NCI-H2171 treated with DMSO at 0.1 percent for 48 hours (cell line): ENCODE measurements at regions not wholly inside any gene's neighbourhood (a gene's known extent, or its start where the extent isn't known, plus 50 kb on each side); places are given as distances from the start of the nearest gene placed in this dataset.
"Not testable (repeated sequence)": the region's sequence is repeated elsewhere in the genome, so short reads cannot be mapped to it uniquely, and the experiment has no call there.

Source experiments
- DNase-seq: peaks from one replicate; lab custom pipeline; 2025; lab: John Stamatoyannopoulos, UW

DNA sequence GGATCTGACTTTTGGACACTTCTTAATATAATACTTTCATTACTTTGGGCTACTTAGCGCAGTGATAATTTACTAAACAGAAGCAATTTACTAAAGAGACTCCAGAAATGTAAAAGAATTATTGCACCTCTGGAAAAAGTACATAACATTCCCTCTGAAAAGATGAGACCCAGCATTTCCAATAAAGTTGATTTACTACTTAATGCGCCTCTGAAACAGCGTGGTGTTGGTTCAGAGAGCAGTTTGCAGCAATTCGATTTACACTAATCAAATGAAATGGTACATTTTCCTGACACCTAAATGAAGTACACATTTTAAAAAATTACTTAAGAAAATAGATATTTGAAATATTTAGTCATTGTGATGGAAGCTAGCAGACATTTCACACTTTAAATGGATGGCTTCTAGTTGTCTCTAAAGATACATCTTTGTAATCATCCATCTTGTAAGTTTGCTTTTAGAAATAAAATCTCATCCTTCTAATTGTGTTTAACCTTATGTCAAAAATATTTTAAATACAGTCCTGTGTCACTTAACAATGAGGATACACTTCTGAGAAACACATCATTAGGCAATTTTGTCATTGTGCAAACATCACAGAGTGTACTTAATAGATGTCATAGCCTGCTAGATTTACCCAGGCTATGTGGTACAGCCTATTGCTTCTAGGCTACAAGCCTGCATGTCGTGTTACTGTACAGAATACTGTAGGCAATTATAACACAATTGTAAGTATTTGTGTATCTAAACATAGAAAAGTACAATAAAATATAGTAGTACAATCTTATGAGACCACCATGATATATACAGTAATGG, 284.6 kb upstream of the UBE2E3 start:
- DNase-seq = no peak

DNA sequence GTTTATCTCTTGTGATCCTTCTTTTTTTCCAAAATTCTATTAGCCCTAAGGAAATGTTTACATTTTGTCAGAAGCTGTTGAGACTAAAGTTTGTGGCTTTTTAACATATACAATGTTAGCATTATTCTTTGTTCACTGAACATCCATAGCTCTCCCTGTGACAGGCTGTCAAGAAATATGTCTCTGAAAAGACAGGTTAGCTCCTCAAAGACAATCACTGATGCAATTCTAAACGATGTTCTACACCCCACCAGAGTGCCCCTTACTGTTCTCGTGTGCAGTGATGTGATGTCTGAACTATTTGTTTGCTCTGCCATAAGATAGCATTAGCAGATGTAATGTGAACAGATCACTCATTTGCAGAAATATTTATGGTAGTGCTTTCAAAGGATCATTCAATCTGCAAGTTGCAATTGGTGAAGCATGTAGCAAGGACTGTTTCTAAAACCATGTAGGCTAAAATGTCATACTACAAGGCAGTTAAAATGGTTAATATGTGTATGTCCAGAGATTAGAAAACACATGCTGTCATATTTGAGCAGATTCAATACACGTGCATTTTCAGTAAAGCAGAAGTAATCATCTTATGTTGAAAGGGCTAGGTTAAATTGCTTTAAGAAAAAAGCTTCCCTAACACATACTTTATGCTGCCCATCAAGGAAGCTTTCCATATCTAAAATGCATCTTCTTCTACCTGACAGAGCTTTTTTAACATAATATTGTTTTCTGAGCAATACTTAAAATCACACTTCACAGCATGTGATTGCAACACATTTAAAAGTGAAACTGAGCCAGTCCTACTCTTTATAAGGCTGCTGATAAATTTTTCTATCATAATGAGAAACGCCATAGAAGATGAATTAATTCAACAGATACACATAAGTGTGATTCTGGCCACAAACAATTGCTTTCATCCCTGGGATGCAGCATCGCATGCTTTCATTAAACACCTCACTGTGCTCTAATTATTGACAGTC, 285.7 kb upstream of the UBE2E3 start:
- peak; percentile 64 for DNase-seq

DNA sequence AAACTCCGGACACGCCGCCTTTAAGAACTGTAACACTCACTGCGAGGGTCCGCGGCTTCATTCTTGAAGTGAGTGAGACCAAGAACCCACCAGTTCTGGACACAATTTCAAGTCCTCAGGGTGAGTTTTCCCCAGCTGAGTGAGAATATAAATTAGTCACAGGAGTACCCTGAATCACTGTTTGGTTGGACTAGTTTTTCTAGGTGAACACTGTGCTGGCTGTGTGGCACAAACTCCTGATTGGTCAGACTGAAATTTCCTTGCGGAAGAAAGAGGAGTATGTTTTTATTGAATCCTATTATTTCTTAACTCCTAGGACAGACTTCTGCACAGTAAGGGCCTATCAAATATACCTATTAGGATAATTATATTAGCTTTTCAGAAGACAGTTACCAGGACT, 288.1 kb upstream of the UBE2E3 start:
- no peak for DNase-seq

DNA sequence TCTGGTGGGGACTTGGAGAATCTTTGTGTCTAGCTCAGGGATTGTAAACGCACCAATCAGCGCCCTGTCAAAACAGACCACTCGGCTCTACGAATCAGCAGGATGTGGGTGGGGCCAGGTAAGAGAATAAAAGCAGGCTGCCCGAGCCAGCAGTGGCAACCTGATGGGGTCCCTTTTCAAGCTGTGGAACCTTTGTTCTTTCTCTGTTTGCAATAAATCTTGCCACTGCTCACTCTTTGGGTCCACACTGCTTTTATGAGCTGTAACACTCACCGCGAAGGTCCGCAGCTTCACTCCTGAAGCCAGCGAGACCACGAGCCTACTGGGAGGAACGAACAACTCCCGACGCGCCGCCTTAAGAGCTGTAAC, 288.6 kb upstream of the UBE2E3 start:
- not testable (repeated sequence) for DNase-seq

DNA sequence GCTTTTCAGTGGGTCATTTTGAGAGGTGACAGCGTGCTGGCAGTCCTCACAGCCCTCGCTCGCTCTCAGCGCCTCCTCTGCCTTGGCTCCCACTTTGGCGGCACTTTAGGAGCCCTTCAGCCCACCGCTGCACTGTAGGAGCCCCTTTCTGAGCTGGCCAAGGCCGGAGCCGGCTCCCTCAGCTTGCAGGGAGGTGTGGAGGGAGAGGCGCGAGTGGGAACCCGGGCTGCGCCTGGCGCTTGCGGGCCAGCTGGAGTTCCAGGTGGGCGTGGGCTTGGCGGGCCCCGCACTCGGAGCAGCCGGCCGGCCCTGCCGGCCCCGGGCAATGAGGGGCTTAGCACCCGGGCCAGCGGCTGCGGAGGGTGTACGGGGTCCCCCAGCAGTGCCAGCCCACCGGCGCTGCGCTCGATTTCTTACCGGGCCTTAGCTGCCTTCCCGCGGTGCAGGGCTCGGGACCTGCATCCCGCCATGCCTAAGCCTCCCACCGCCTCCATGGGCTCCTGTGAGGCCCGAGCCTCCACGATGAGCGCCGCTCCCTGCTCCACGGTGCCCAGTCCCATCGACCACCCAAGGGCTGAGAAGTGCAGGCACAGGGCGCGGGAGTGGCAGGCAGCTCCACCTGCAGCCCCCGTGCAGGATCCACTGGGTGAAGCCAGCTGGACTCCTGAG, 289.1 kb upstream of the UBE2E3 start:
- not testable (repeated sequence) for DNase-seq

DNA sequence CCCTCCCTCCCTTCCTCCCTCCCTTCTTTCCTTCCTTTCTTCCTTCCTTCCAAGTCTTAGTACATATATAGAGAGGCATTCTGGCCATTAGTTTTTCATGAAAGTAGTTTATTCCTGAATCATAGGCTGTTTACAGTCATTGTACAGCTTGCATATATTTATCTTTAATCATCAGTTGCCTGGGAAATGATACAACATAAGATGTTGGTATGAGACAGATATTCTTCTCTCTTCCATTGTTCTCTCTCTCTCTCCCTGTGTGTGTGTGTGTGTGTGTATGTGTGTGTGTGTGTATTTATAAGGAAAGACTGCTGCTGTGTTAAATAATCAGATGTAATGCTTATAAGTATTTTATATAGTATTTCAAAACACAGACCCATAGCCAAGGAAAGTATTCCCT, 289.8 kb upstream of the UBE2E3 start:
- no peak for DNase-seq

DNA sequence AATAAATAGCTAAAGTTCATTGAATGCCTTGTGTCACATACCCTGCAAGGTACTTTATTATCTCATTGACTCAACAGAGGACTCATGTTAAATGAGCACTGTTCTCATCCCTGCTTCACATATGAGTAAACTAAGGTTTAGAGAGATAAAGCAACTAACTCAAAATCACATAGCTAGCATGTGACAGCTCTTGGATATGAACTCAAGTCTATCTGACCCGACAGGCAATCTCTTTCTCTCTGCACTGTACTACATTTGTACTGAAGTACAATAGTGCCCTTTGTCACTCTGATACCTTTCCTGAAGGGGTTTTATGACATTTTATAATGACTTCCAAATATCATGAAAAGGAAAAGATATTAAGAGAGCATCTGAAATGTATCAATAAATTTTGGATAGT, 297.5 kb upstream of the UBE2E3 start:
- DNase-seq = no peak

DNA sequence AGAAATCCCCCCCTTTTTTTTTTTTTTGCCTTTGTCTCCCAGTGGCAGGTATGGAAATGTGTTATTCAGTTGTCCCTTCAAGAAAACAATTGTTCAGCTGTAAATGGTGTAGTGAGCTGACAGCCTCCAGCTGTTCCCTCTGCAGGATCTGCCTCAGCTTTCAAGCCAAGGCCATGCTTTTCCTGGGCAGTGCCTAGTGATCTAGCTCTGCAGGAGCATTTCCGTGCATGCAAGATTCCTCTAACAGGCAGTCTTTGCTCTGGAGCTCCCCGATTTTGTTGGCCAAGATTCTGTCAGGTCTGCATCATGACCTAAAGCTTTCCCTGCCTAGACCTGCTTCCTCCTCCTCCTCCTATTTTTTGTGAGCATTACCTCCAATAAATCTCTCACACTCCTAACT, 300.7 kb upstream of the UBE2E3 start:
- peak; percentile 61 for DNase-seq

DNA sequence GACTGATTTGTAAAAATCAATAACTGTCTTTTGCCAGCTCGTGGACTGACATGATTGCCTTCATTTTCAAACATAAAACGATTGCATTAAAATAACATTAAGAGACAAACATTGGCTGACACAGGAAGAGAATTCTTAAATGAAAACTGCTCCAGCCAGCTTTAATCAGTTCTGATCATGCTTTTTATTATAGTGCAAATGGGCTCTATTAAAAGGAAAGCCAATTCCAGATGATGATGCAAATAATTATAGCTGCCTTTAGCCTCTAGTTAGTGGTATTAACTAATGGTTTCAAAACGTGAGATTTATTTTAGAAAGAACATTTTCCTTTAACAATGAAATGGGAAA, 301.8 kb upstream of the UBE2E3 start:
- no peak for DNase-seq

DNA sequence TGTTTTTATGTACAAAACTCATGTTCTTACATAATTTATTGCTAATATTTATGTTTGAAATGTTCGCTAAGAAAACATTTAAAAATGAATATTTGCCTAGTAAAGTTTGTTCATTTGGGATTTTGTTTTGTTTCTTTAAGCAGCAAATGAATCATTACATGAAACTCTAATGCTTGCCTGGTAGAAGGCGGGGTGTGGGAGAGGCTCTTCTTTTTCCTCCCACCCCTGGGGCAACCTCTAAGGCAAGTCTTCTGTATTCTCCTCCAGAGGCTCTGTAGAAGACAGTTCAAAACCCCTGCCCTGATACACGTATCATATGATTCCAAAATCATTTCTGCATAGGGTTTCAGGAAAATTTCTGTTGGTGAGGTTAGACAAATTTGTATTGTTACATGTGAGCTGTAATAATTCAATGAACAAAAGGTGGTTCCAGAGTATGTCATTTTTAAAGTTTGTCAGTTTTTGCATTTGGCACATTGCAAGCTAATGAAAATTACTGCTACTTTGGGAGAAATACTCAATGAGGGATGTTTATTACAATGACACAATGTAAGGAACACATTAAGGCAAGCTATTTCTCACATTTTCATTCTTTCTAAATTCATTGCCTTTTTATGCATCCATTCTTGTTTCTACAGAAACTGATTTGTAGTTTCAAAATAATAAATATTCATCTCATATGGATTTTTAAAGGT, 302.3 kb upstream of the UBE2E3 start:
- DNase-seq = no peak

DNA sequence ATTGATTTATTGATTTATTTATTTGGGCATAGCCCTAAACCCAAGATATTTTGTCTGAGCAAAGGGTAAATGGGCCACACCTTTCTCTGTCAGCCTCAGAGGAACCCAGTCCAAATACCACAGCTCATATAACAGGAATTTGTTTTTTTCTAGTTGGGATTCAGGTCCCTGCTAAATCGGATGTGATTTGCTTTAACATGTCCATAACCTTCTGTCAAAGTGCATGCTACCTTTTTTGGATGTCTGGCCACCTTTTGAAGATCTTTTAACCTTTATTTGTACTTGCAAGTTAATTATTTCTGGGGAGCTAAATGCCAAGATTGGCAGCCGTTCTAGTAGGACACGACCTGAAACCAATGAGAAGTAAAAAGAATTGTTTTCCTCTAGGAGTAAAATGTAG, 303.2 kb upstream of the UBE2E3 start:
- no peak for DNase-seq

DNA sequence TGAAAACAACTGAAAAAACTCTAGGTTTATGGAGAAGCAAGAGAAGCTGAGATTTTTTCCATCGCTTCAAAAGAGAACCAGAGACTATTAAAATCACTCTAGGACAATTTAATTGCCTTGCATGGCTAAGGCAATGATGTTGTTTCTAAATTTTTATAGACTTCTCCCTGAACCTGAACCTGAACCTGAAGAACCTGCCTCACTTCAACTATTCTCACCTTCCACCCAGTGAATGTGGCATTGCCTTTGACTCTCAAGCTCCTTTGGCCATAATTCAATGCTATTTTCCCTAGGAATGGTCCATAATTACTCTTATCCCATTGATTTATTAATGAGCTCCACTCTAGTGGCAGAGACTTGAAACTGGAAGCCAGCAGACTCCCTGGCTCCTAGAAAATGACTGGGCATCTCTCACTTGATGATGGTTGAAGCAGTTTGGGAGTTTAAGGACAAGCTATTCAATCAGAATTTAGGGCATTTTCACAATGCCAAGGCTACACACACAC, 303.8 kb upstream of the UBE2E3 start:
- no peak for DNase-seq

DNA sequence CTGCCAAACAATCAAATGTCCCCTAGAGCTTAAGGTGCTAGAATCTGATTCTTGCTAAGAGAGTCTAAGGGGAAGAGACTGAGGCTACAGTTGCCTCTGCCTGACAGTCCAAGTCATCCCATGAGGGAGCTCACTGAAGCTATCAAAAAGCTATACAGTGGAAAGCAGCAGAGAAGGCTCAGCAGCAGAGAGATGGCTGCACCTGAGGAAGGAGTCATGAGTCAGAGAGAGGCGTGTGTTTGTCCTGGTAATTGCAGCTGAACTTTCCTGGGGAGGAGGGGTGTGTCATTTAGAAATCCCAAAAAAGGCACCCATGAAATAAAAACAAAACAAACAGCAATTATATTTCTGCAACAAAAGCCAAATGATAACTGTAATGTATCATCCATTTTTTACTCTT, 305.2 kb upstream of the UBE2E3 start:
- no peak for DNase-seq

DNA sequence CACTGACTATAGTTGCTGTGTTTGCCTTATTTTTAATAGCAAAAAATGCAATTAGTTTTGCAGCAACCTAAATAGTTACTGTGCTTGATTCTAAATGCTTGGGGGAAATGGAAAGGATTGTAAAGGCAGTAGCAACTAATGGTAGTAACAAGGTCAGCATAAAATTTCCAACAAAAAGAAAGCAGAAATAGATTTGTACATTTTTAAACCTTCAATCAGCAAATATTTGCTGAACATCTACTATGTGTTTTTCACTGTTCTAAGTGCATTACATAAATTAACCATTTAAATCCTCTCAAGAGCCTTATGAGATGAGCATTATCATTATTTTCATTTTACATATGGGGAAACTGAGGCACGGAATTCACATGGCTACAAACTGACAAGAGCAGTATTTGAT, 308.0 kb upstream of the UBE2E3 start:
- DNase-seq = no peak

DNA sequence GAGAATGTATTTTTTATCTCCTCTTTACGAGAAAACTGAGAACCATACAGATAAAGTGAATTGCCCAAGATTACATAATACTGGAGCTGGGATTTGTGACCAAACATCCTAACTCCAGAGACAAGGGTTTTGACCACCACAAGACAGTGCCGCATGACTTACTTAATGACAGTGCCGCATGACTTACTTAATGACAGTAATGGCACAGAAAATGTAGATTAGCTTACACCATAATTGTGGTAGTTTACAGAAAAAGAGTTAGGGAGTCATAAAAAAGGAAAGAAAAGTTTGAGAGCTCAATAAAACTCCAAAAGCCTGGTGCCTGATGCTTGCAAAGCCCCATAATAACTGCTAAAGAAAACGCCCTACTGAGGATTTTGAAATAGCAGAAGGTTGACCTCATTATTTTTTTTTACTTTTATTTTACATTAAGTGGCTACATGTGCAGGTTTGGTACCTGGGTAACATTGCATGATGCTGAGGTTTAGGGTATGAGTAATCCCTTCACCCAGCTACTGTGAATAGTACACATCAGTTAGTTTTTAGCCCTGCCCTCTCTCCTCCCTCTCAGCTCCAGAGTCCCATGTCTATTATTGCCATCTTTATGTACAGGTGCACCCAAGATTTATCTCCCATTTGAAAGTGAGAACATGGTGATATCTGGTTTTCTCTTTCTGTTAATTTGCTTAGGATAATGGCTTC, 310.0 kb upstream of the UBE2E3 start:
- no peak for DNase-seq

DNA sequence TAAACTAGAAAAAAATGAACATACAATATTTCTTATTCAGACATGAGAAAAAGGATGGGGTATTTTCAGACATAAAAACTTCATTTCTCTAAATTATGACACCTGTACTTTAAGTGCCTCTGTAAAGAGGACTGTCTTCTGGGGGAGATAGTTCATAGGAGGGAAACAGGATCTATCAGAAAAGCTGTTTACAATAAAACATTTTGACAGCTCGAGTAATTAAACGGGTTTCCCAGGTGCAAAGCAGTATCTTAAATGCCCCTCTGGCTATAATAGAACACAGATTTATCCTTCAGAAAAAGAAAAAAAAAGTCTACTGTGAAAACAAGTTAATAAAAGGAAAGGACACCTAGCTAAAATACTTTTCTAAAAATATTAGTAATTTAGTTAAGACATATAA, 311.4 kb upstream of the UBE2E3 start:
- peak; percentile 77 for DNase-seq

DNA sequence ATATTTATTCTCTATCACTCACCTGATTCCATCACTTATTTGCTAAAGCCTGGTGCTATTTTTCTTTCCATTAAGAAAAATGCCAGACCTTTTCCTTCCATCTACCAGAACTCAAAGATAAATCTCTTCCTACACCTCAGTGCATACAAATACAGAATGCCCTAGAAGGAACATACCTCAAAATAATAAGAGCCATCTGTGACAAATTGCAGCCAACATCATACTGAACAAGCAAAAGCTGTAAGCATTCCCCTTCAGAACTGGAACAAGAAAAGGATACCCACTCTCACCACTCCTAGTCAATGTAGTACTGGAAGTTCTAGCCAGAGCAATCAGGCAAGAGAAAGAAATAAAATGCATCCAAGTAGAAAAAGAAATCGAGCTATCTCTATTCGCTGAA, 315.9 kb upstream of the UBE2E3 start:
- no peak for DNase-seq

DNA sequence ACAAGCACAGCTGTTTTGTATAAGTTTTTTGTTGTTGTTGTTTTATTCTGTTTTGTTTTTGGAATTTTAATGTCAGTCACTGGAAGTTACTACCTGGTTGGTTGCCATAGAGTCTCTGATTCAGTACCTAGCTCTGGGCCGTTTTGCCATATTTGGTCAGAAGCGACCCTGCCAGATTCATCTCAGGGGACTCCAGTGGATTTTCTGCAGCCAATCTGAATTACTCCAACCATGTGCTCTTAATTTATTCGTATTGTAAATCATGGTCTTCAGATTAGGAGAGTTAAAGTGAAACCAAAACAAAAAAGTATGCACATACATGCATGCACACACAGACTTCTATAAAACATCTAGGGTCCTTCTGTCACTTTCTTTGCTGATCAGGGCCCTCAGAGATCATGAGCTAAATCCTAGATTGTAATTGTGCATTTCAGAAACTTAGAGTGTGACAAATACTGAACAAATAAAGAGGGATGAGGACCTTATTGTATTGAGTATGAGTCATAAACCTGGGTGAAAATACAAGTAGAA, 317.4 kb upstream of the UBE2E3 start:
- DNase-seq = no peak

DNA sequence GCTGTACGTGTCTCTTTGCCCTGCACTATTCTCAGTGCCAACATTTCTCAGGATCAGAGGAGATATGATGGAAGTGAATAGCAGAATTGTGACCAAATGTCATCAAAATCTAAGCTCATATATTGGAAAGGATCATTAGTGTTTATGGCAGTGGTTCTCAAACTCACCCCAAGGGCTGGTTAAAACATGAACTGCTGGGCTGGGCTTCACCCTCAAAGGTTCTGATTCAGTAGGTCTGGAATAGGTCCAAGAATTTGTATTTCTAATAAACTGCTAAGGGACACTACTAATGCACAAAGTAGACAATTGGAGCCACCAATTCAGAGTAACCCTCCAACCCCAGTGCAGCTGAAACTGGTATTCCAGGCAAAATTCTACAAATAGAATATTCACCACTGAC, 317.9 kb upstream of the UBE2E3 start:
- no peak for DNase-seq

DNA sequence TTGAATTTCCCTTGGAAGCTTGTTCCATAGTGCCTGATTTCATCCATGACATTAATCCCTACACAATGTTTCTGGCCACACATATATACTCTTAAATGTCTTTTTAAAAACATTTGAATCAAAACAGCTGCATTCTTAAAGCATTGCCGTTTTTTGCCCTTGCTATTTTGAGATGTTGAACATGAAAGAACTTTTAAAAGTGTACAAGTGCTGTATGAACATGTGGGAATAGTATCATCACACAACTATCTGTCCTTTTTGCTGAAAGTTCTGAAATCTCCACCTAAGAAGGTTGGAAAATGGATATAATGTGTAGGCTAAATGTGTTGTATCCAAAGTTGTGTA, 318.7 kb upstream of the UBE2E3 start:
- no peak for DNase-seq
